SK-N-SH (cell line): ENCODE measurements at regions not wholly inside any gene's neighbourhood (a gene's known extent, or its start where the extent isn't known, plus 50 kb on each side); places are given as distances from the start of the nearest gene placed in this dataset.

Experiments used
- CHD2 ChIP-seq: fragments of 150-350 bp; IDR thresholded peaks from 2 replicates; pipeline ENCODE4 v1.6.1; 2018; ENCODE audit warnings: low read length; ENCODE audit not compliant: partially characterized antibody
- EZH2phosphoT487 ChIP-seq: fragments of 200-600 bp; sonication (generic); IDR thresholded peaks from 2 replicates; pipeline ENCODE4 v1.6.1; 2017; ENCODE audit warnings: low read depth, mixed run types, mild to moderate bottlenecking, antibody characterized with exemption, moderate library complexity, borderline replicate concordance
- NFIC ChIP-seq: IDR thresholded peaks from 2 replicates; pipeline ENCODE4 v1.4.0; 2012; ENCODE audit warnings: borderline replicate concordance
- RFX5 ChIP-seq: IDR thresholded peaks from 2 replicates; pipeline ENCODE4 v1.6.1; 2012; ENCODE audit warnings: mild to moderate bottlenecking, improper control_type of control experiment, low read length
- TAF1 ChIP-seq: IDR thresholded peaks from 2 replicates; pipeline ENCODE4 v1.6.1; 2012; ENCODE audit warnings: low read depth, mild to moderate bottlenecking, low read length, moderate library complexity, borderline replicate concordance
- YY1 ChIP-seq: IDR thresholded peaks from 2 replicates; pipeline ENCODE4 v1.4.0; 2012; ENCODE audit warnings: low read depth, mild to moderate bottlenecking
- TF ChIP-seq, protein P1 (sequence below): IDR thresholded peaks from 2 replicates; pipeline ENCODE4 v1.6.1; 2012; ENCODE audit warnings: mild to moderate bottlenecking, low read depth, low read length, moderate library complexity
- TF ChIP-seq, protein P2 (sequence below): IDR thresholded peaks from 2 replicates; pipeline ENCODE4 v1.4.0; 2012; ENCODE audit warnings: low read depth
- TF ChIP-seq, protein P3 (sequence below): fragments of 150-350 bp; IDR thresholded peaks from 2 replicates; pipeline ENCODE4 v1.6.1; 2017; ENCODE audit warnings: antibody characterized with exemption, low read length, low read depth, borderline replicate concordance
- TF ChIP-seq, protein P4 (sequence below): fragments of 200-600 bp; sonication (generic); IDR thresholded peaks from 2 replicates; pipeline ENCODE4 v1.6.1; 2017; ENCODE audit warnings: antibody characterized with exemption, mild to moderate bottlenecking, moderate library complexity

DNA sequence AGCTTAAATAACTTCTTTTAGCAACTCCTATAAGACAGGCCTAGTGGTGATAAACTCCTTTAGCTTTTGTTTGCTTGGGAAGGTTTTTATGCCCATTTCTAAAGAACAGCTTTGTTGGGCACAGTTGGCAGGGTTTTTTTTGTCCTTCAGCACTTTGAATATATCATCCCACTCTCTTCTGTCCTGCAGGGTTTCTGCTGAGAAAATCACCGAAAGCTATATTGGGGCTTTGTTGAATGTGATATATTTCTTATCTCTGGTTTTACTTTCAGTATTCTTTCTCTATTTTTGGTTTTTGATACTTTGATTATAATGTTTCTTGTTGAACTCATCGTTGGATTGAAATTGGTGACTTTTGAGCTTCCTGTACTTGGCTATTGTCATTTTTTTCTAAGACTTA is 372.8 kb upstream of the ZC3H15 start:
- TF ChIP-seq, protein P1, sequence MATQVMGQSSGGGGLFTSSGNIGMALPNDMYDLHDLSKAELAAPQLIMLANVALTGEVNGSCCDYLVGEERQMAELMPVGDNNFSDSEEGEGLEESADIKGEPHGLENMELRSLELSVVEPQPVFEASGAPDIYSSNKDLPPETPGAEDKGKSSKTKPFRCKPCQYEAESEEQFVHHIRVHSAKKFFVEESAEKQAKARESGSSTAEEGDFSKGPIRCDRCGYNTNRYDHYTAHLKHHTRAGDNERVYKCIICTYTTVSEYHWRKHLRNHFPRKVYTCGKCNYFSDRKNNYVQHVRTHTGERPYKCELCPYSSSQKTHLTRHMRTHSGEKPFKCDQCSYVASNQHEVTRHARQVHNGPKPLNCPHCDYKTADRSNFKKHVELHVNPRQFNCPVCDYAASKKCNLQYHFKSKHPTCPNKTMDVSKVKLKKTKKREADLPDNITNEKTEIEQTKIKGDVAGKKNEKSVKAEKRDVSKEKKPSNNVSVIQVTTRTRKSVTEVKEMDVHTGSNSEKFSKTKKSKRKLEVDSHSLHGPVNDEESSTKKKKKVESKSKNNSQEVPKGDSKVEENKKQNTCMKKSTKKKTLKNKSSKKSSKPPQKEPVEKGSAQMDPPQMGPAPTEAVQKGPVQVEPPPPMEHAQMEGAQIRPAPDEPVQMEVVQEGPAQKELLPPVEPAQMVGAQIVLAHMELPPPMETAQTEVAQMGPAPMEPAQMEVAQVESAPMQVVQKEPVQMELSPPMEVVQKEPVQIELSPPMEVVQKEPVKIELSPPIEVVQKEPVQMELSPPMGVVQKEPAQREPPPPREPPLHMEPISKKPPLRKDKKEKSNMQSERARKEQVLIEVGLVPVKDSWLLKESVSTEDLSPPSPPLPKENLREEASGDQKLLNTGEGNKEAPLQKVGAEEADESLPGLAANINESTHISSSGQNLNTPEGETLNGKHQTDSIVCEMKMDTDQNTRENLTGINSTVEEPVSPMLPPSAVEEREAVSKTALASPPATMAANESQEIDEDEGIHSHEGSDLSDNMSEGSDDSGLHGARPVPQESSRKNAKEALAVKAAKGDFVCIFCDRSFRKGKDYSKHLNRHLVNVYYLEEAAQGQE: no peak
- no peak for TF ChIP-seq NFIC
- TF ChIP-seq, protein P2, sequence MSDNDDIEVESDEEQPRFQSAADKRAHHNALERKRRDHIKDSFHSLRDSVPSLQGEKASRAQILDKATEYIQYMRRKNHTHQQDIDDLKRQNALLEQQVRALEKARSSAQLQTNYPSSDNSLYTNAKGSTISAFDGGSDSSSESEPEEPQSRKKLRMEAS: no peak
- no peak for TF ChIP-seq YY1
- no peak for TF ChIP-seq TAF1
- TF ChIP-seq, protein P3, sequence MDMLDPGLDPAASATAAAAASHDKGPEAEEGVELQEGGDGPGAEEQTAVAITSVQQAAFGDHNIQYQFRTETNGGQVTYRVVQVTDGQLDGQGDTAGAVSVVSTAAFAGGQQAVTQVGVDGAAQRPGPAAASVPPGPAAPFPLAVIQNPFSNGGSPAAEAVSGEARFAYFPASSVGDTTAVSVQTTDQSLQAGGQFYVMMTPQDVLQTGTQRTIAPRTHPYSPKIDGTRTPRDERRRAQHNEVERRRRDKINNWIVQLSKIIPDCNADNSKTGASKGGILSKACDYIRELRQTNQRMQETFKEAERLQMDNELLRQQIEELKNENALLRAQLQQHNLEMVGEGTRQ: no peak
- TF ChIP-seq EZH2phosphoT487: no peak
- TF ChIP-seq, protein P4, sequence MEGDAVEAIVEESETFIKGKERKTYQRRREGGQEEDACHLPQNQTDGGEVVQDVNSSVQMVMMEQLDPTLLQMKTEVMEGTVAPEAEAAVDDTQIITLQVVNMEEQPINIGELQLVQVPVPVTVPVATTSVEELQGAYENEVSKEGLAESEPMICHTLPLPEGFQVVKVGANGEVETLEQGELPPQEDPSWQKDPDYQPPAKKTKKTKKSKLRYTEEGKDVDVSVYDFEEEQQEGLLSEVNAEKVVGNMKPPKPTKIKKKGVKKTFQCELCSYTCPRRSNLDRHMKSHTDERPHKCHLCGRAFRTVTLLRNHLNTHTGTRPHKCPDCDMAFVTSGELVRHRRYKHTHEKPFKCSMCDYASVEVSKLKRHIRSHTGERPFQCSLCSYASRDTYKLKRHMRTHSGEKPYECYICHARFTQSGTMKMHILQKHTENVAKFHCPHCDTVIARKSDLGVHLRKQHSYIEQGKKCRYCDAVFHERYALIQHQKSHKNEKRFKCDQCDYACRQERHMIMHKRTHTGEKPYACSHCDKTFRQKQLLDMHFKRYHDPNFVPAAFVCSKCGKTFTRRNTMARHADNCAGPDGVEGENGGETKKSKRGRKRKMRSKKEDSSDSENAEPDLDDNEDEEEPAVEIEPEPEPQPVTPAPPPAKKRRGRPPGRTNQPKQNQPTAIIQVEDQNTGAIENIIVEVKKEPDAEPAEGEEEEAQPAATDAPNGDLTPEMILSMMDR: no peak
- no peak for TF ChIP-seq CHD2
- no peak for TF ChIP-seq RFX5
